ENCODE measurements at regions not wholly inside any gene's neighbourhood (a gene's known extent, or its start where the extent isn't known, plus 50 kb on each side); places are given as distances from the start of the nearest gene placed in this dataset.

DNA sequence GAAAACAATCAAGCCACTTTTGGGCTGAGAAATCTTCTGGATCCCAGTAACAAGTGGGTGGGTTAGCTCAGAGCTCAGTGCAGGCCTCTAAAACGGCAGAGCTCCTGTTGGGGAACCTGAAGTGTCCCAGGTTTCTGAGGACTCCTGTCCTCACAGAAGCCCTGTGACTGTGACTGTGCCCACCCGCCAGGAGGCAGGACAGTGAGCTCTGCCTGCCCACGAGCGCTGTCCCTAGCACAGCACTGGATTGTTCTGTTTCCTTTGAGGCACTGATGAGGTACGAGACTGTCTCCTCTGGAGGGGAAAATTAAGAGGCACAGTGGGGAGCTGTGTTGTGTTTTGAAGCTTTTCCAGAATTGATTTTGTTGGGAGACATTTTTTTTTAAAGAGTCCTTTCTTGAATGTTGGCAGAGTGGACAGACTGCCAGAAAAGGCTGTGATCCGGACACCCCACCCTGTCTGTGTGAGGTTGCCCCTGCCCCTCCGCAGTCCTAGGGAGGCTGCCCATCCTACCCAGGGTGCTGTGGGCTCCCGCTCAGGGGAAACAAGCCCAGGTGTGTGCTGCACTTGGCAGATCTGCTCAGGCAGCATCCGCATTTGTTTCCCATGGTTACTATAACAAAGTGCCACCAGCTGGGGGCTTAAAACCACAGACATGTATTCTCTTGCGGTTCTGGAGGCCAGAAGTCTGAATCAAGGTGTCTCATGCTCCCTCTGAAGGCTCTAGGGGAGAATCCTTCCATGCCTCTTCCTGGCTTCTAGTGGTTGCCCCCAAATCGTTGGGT is 66.6 kb upstream of the LARS2 start:
- TF ChIP-seq, protein P1, sequence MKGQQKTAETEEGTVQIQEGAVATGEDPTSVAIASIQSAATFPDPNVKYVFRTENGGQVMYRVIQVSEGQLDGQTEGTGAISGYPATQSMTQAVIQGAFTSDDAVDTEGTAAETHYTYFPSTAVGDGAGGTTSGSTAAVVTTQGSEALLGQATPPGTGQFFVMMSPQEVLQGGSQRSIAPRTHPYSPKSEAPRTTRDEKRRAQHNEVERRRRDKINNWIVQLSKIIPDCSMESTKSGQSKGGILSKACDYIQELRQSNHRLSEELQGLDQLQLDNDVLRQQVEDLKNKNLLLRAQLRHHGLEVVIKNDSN (IDR thresholded peaks at IDR 0.05; ENCODE audit: borderline replicate concordance, low read depth), result no peak
- TF ChIP-seq, protein P2, sequence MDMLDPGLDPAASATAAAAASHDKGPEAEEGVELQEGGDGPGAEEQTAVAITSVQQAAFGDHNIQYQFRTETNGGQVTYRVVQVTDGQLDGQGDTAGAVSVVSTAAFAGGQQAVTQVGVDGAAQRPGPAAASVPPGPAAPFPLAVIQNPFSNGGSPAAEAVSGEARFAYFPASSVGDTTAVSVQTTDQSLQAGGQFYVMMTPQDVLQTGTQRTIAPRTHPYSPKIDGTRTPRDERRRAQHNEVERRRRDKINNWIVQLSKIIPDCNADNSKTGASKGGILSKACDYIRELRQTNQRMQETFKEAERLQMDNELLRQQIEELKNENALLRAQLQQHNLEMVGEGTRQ (IDR thresholded peaks at IDR 0.05; ENCODE audit: borderline replicate concordance, low read depth, low read length), result no peak
- TF ChIP-seq TCF12 (IDR thresholded peaks at IDR 0.05), result no peak
- TF ChIP-seq SIN3A (IDR thresholded peaks at IDR 0.05; ENCODE audit: borderline replicate concordance, low read depth, low read length), result no peak
